Stimulated activated CD4-positive, alpha-beta T cell treated with anti-CD3 and anti-CD28 coated beads, Interleukin-2, amount 100 ng/mL, for 48 hours (primary cell): ENCODE measurements at regions not wholly inside any gene's neighbourhood (a gene's known extent, or its start where the extent isn't known, plus 50 kb on each side); places are given as distances from the start of the nearest gene placed in this dataset.
"Not testable (repeated sequence)": the region's sequence is repeated elsewhere in the genome, so short reads cannot be mapped to it uniquely, and the experiment has no call there.

Experiments used
- DNase-seq, 2 donors: peaks; one replicate each; pipeline ENCODE4 v3.0.0-alpha.2; 2020

DNA sequence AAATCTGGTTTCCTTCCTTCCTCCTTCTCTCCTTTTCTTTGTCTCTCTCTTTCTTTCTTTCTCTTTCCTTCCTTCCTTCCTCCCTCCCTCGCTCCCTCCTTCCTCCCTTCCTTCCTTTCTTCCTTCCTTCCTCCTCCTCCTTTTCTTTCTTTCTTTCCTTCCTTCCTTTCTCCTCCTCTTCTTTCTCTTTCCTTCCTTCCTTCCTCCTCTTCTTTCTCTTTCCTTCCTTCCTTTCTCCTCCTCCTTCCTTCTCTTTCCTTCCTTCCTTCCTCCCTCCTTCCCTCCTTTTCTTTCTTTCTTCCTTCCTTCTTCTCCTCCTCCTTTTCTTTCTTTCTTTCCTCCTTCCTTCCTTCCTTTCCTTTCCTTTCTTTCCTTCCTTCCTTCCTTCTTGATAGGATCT lies 61.2 kb downstream of the VIP start:
- DNase-seq: no peak

DNA sequence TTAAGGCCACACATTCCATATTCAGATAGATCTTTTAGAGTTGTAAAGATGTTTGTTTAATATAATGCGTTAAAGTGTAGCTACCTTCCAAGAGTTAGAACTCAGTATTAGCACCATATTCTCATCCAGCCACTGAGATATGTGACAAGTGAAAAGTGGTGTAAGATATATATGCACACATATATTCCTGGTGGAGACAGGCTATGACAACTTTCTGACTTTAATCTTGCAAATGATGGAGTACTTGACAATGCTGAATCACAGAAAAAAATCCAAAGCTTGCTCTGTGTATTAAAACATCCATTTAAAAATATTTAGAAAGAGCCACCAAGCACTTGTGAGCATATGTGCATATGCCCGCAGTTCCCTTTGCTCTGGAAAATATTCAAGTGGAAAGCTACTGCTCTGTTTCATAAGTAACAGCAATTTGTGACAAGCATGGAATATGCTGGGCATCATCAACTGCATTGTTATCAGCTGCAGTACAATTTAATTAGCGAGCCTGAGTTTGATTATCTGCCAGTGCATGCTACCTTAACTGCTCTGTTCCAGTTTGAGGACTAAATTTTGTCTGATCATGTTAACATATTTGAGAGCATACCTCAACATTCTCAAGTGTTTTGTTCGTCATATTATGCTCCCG lies 64.8 kb downstream of the VIP start:
- DNase-seq: no peak

DNA sequence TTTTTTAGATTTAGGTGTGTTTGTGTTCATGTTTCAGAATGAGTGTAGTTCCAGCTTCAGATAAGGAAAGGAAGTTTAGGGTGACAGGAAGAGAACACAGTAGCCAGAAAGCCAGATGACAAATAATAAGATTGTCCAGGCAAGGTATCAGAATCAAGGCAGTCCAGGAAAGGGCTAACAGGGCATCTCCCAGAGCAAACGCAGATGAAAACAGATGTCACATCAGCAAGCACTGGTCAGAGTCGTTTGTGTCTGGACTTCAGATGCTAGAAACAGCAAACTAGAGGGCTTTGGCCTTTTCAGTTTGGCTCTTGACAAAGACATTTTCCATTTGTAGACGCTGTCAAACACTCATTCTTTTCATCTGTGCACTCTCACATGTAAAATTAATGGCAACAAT lies 65.5 kb downstream of the VIP start:
- no peak for DNase-seq

DNA sequence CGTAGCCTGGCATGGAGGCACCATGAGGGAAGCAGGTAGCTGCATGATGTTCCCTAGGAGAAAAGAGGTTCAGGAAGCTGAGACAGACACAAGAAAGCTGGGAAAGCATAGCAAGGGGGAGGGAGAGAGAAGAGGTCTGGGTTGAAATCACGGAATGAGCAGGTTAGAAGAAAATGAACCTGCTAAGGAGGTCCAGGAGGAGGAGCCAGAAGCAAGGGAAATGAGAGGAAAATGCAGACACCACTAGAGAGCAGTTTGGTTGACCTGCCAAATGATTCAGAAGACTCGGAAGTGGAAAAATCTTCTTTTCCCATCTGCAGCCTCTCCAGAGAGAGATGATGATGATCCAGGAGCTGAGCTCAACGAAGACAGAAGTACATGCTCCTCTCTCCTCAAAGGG lies 70.9 kb downstream of the VIP start:
- DNase-seq: no peak

DNA sequence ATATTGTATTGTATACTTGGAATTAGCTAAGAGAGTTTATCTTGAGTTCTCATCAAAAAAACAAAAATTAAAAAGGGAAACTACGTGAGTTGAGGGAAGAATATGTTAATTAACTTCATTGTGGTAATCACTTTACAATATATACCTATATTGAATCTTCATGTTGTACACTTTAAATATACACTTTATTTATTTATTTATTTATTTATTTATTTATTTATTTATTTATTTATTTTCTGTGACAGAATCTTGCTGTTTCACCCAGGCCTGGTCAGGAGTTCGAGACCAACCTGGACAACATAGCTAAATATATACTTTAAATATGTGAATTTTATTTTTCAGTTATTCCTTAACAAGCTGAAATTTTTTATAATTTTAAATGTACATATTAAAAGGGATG lies 74.1 kb downstream of the VIP start:
- DNase-seq: no peak

DNA sequence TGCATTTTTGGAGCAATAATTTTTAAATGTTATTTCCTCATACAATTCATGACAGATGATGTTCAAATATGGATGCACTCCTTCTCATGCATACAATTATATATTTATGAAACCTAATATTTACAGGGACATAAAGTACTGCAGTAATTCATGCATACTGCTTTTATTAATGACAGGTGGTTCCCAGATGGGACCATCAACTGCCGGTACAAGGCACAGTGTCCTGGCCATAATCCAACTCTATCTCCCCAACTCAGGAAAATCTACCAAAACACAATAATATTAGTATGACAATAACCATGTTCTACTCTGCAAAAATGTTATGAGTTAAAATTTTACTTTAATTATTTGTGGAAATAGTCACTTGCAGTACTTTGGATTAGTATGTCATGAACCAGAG lies 77.8 kb downstream of the VIP start:
- DNase-seq: no peak

DNA sequence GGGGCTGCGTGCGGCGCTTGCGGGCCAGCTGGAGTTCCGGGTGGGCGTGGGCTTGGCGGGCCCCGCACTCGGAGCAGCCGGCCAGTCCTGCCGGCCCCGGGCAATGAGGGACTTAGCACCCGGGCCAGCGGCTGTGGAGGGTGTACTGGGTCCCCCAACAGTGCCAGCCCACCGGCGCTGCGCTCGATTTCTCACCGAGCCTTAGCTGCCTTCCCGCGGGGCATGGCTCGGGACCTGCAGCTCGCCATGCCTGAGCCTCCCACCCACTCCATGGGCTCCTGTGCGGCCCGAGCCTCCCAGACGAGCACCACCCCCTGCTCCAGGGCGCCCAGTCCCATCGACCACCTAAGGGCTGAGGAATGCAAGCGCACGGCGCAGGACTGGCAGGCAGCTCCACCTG lies 83.8 kb downstream of the VIP start:
- DNase-seq: not testable (repeated sequence)

DNA sequence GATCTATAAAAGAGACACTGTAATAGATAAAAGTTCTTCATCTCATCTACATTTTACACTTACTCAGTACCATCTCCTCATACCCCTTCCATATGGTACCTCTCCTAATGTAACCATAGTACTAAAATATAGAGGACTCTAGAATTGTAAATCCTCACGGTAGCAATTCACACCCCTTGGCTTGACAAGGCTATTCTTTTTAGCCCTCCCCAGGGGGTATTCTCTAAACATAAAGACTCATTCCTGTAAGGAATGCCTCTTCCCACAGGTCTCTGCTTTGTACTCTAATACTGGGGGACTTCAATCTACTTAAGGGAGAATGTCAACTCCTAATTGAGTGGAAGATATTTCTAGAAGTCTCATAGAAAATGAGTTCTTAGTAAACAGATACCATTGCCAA lies 85.9 kb downstream of the VIP start:
- no peak for DNase-seq

DNA sequence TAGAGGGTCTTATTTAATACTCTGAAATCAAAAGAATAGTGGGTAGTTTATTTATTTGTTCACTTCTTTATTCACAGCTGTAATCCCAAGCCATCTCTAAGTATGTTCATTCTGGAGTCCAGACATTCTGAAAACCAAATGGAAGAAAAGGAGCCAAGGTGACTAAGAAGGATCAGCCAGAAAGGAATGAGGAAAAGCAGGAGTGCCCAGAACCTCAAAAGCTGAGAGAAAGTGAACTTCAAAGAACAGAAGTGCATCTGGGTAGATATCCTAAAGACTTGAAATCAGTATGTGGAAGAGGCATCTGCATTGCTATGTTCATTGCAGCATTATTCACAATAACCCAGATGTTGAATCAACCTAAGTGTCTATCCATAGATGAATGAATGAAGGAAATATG lies 94.8 kb downstream of the VIP start:
- no peak for DNase-seq

DNA sequence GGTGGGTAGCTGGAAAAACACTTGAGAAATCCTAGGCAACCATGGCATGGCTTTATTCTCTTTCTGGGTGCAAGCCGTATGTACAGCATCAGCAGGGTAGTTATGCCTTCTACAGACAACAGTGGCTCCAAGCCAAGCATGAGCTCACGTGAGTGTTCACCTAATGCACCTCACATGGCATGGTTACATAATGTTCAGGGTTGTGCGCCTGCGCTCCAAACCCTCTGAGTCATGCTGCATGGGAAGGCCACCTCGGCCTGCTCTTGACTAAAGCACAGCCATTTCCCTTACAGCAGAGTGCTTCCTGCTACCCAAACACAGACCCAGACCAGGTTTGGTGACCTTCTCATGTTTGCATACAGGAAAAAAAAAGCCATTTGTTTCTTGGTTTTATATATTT lies 96.2 kb downstream of the VIP start:
- no peak for DNase-seq

DNA sequence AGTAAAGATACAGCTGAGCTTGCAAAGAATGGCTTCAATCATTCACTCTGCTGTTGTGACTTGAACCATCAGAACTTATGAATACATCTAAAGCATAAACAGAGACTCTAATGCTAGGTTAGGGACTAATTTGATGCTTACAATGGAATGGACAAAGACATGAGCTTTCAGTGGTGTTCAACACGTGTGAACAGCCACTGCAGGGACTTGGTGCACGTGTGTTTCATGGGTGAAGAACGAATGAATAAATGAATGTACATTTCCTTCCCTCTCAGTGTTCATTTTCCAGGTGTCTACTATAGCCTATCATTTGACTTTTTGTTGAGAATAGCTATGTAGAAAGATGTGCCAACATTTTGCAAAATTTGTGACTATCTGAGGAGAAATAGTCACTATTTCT lies 98.3 kb downstream of the VIP start:
- no peak for DNase-seq

DNA sequence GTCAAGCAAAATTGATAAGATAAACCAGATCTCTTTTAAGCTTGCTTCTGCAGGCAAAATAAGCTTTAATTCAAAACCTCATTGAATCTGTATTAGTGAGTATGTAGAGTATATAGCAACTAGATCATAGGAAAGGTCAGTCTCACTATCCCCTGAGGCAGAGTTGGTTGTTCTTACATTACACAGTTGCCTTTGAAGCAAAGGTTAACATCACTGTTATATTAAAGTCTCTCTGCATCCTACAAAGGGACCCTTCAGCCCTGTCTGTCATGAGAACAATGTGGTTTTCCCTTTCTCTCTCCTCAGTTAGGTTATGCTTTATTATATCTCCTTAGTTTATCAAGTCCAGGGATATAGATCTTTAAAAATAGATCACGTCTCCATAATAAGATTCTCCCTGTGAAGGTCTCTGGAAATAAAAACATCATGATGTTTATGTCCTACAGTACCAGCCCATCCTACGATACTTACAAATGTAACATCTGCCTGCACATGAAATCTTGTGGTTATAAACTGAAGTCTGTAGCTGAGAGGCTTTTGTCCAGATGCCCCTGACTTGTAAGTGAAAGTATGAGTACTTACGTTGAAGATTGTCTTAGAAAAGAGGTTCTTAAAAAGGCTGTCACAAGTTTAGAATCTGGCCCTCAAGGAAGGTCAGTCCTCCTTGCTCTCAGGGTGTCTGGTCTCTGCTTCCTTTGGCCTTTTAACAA lies 103.6 kb downstream of the VIP start:
- no peak for DNase-seq

DNA sequence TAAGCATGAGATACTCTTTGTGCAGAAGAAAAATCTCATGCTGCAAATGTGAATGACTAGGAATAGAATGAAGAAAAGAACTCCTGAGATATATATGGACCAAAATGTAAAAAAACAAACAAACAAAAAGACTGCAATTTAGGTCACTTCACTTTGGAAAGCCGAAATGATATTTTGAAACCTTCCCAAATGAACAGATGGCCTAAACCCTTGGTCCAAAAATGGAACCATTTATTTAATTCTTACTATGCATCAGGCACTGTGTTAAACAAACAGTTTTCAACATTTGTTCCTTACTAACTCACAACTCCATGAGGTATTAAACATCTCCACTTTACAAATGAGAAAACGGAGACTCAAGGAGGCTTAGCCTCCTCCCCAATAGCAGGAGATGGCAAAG lies 107.5 kb downstream of the VIP start:
- DNase-seq: no peak

DNA sequence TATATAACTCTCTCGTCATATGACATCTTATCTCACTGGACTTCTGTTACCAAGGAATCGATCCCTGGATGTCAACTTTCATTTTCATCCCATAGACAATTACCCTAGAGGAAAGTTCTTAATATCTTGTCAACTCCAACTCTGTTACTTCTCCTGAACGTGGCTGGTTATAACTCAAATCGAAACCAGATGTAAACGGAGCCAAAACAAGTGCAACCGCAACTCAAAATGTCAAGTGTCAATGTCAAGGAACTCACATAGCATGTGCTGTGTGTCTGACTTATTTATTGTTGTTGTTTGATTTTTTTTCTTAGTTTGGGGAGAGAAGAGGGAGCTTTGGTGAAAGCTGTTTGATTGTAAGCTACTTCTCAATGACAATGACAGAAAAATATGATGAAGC lies 108.6 kb downstream of the VIP start:
- no peak for DNase-seq

DNA sequence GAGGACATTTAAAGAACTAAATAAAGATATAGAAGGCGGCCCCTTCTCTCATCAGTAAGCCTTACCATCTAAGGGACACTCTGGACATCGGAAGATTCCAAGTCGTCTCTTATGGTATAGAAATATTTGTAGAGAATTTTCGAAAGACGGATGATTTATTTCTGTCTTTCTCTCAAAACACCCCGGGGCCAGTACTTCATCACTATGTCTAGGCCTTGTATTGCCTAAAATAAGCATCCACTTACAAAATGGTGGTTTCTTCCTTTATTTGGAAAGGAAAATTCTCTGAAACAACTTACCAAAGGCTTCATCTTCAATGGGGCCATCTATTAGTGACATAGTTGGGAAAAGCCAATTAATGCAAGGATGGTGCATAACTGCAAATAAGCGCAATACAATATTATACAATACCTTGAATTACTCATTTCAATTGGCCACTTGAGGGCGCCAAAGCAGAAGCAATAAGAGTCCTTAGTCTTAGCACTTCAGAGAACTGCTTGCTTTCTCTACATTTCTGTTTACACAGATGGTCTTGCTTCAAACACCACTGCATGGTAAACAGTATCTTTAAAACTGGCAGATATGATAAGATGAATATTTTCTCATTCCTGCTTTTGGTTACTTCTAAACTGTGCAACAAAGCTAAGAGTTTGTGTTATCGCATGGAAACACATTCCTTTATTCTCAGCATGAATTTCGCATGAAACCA lies 113.2 kb downstream of the VIP start:
- peak; percentile 54 for DNase-seq

DNA sequence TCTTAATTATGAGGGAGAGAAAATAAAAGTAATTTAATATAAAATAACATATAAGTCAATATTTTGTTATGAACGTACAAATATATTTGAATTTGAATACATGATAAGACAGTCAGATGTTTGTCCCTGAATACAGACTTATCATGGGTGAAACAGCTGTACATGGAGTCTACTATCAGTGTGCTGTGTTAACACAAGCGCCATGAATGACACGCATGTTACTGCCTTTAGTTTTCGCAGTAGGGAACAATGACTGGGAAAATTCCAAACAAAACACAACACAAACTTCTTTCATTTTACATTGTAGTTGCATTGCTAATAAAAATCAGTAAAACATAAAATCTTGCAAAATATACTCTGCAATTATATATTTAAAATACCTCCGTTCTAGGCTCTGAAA lies 108.6 kb downstream of the FBXO5 start:
- DNase-seq: no peak

DNA sequence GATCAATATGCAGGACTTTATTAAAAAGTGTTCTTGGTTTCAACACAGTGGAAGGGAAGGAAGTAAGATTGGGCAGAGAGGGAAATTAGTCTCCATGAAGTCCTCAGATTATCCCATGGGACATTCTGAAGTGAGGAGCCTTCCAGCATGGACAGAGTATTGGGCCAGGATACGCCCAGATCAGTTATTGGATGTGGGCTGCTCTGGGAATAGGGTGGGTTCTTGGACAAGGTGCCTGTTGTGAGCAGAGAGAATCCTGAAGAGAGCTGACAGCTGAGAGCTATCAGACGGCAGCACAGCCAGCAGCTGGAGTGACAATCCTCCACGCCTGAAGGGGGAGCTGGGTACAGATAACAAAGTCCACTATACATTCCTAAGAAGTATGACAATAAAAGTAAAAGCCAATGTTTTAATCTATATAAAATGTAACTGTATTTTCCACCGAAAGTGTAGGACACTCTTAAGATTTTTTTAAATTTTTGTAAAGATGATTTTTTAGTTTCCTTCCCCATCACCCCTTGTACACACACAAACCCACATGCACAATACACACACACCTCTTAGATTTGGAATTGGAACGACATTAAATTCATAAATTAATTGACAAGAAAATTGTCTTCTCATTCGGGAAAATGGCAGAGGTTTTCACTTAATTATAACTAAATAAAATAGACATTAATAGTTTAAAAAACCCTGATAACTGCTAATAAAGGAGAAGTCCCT lies 107.8 kb downstream of the FBXO5 start:
- DNase-seq: no peak

DNA sequence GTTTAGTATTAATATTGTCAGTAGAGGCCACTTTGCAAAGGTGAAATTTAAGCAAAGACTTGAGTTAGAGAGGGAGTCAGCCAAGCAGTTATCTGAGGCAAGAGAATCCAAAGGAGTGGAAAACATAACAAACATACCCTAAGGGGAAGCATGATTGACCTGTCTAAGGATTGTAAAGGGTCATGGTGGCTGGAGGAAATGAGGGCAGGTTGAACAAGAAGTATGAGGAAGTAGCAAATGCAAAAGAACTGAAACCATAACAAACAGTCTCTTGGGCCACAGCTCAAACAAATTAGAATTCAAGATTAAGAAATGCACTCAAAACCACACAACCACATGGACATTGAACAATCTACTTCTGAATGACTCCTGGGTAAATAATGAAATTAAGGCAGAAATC lies 103.2 kb downstream of the FBXO5 start:
- DNase-seq: no peak

DNA sequence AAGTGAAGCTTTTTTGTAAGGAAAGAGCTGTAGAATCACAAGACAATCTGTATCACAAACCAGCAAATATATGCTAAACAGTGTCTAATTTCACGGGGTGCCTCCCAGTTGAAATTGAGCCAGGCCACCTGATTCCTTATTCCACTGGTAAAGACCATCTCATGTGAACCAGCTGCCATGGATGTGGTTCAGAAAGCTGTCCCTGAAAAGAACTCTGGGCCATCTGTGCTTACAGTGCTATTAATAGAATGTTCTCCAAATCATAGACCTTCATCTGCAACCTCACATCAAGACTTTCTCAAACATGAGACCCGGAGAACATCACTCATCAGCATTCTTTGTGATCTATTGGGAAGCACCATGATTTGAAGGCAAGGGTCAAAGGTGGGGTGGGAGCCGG lies 89.7 kb downstream of the FBXO5 start:
- DNase-seq: no peak

DNA sequence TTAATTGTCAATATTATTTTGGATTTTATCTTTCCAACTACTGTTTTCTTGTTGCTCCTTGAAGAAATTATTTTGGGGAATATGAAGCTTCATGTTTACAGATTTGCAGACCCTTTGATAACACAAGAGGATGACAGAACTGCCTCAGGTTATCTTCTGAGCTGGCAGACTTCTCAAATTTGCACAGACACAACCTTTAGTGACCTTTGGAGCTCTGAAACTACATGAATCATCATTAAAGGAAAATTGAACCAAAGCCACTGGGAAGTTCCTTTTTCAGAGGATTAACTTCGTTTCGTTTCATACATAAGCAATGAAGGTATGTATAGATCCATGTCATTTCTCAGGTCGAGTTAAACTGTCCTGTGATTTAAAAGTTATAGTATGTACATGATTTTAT lies 85.9 kb downstream of the FBXO5 start:
- no peak for DNase-seq

DNA sequence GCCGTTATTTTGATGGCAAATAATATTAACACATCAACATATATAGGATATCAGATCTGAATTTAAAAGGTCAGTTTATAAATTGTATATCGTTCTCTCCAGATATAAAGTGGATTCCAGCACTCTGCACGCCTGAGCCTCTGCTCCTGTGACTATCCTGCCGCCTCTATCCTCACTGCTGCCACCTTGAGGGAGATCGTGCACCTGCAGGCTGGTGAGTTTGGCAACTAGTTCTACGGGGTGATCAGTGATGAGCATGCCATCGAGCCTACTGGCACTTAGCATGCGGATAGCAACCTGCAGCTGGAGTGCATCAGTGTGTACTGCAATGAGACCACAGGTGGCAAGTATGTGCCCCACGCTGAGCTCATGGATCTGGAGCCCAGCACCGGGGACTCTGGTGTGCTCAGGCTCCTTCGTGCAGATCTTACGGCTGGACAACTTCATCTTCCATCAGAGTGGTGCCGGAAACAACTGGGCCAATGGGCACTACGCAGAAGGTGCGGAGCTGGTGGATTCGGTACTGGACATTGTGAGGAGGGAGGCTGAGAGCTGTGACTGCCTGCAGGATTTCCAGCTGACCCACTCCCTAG lies 84.9 kb downstream of the FBXO5 start:
- DNase-seq: peak; percentile 77

DNA sequence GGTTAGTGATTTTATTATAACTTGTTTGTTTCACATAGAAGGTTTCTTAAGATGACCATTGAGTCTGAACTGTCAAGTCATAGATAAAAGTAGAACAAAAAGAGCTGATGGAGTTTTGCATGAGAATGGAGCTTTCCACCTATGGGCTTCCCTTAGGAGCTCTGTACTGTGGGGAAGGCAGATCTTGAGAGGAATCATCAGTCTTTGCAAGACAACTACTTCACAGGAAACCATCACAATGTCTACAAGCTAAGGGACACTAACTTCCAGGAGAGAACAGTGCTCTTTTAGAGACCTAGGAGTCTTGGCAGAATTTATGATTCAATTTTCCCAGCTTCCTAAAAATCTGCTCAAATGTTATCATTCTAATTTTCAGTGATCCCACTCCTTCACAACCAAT lies 78.2 kb downstream of the FBXO5 start:
- no peak for DNase-seq

DNA sequence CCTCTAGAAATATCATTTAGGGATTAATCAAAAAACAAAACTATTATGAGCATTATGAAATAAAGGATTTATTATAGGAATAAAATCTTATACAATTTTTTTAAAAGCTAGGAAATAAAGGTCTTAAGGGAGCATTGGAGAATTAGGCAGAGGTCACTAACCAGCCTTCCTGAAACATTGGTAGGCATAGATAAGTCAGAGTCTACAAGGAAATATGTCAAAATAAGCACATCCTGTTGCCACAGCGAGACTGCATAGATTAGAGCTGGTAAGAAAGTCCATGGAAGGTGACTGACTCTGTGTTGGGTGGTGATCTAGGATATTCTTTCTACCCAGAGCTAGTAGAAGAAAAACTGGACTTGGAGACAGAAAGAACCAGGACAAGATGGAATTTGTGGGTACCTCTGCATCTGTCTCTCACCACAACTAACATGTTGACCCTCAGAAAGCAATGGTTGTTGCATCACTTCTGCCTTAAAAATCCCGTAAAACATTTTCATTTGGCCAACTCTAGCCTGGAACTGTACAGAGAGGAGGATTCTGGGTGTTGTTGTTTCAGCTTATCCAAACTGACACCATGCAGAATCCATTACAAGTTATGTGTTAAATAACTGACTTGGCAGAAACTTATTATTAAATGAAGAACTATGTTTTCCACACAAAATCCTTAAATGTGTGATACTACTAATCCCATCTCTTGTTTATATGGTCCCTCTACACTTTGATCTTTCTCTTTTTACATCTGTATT lies 77.1 kb downstream of the FBXO5 start:
- DNase-seq: no peak
